Activated CD8-positive, alpha-beta memory T cell treated with anti-CD3 and anti-CD28 coated beads for 36 hours (primary cell): ENCODE measurements at regions not wholly inside any gene's neighbourhood (a gene's known extent, or its start where the extent isn't known, plus 50 kb on each side); places are given as distances from the start of the nearest gene placed in this dataset.
"Not testable (repeated sequence)": the region's sequence is repeated elsewhere in the genome, so short reads cannot be mapped to it uniquely, and the experiment has no call there.

Experiments
- CTCF ChIA-PET: fragments of 350-600 bp; sonication (Branson Sonifier 250); formaldehyde crosslinking; loops from one replicate; lab custom pipeline; 2021; ENCODE audit warnings: antibody characterized with exemption; lab: Charles Lee
- POLR2A ChIA-PET: fragments of 350-600 bp; sonication (Branson Sonifier 250); formaldehyde crosslinking; loops from one replicate; lab custom pipeline; 2021; ENCODE audit warnings: antibody characterized with exemption; lab: Charles Lee

DNA sequence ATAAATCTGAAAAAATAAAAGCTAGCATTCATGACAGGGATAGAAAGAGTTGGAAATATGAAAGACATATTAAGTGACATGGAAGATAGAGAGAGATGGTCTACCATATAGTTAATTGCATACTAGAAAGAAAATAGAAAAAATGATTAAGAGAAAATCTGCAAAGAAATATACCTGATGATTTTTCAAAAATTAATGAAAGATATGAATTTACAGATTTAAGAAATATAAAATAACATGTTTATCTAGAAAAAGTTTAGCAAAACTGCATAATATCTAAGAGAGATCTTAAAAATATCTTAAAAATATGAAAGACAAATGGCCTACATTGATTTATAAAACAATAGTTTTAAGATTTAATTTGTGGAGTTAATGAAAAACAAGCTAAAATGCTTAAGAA, 219.1 kb upstream of the RPS23 start:
- ChIA-PET POLR2A (no interaction called here), CTCF (interaction anchor here (0.6 kb wide), 1 partner anchor 519 kb away, joined by 3 read pairs; no protein-coding TSS in a partner anchor)

DNA sequence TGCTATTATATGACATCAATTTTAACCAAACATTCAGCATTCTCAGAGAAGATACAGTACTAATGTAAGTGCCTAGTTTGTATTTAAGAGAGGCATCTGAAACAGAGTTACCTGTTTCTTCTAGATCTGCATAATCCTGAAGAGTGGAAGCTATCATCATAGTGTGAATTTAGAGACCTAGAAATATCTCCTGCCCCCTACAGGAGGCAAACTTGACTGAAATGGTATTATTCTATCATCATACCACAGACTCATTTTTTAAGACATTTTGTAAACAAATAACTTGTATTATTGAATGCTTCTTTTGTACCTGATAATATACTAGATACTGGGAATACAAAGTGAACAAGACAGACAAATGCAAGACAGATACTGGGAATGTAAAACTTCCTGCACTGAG, 216.8 kb upstream of the RPS23 start:
- POLR2A ChIA-PET = no interaction called here
- CTCF ChIA-PET = interaction anchor here (0.8 kb wide), 1 partner anchor 140 kb away, joined by 3 read pairs; no protein-coding TSS in a partner anchor

DNA sequence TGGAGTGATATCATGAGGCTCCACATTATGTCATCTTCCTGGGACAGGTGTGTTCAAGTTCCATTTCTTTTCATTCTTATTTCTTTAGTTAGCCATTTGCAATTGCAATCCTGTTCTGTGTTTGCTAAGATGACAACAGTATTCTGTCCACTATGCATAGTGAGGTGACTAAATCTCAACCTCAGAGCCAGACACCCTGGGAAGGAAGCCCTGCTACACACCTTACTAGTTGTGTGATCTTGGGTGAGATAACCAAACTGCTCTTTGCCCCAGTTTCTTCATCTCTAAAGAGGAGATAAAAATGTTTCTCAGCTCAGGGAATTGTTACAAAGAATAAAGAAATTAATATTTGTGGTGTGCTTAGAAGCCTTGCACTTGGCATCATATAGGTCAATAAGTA, 215.1 kb upstream of the RPS23 start:
- POLR2A ChIA-PET = no interaction called here
- CTCF ChIA-PET = no interaction called here

DNA sequence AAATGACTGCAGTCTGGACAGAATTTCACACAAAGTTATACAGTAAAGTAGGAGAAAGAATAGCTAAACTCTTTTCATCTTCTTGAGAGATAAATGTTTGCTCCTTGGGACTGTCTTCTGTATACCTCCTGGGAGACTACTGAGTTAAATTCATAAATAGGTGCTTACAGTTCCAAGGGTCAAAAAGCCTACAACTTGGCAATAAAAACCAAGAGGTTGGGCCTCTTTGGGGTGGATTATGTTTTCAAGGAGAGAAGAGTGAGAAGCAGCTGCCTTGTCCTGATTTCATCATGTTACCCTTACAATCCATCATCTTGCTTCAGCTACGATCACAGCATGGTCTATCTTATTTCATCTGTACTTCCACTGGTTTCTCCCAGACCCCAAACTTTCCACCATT, 213.2 kb upstream of the RPS23 start:
- POLR2A ChIA-PET = no interaction called here
- CTCF ChIA-PET = no interaction called here

DNA sequence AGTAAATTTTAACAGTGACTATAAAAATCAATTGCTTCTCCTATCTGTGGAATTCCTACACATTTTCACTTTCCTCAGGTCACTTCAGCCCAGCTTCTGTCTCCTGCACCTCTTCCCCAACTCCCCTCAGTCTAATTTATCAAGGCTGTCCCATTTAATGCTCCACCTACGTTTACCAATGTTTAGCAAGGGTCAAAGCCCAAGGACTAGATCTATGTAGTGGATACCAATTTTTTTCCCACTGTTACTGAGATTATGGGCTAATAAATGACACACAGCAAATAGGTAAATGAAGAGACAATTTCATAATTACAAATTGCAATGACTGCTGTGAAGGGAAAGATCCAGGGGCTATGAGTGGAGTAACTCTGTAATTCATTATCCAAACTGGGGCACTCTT, 211.5 kb upstream of the RPS23 start:
- ChIA-PET CTCF (no interaction called here), POLR2A (no interaction called here)

DNA sequence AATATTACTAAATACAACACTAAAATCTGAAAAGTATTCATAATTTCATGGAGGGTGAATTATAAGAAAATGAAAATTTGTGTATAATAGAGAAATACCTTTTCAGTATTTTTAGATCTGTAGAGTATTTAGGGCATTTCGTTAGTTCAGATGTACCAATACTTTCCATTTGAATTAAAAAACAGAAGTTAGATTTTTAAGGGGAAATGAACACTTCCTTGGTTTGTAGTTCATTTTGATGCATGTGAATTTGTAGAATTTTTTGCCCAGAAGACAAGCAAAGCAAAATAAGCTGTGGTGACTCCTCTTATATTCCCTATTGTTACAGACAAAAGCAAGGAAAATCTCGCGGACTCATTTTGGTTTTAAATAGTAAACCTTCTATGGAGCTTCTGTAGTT, 209.0 kb upstream of the RPS23 start:
- ChIA-PET CTCF (no interaction called here), POLR2A (no interaction called here)

DNA sequence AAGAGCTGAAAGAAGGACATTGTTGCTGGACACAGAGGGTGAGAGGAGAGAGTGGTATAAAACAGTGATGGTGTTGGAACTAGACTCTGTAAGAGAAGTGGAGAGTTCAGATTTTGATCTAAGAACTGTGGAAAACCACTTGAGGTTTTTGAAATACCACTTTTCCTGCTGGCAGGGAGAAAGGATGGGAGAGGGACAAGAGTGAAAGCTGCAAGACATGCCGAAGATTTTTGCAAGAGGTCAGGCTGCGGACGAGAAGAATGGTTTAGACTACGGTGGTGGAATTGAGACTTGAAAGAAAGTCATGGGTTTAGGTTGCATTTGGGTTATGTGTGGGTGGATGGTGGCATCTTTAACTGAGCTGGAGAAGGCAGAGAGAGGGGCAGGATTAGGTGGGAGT, 202.2 kb upstream of the RPS23 start:
- POLR2A ChIA-PET = no interaction called here
- CTCF ChIA-PET = no interaction called here

DNA sequence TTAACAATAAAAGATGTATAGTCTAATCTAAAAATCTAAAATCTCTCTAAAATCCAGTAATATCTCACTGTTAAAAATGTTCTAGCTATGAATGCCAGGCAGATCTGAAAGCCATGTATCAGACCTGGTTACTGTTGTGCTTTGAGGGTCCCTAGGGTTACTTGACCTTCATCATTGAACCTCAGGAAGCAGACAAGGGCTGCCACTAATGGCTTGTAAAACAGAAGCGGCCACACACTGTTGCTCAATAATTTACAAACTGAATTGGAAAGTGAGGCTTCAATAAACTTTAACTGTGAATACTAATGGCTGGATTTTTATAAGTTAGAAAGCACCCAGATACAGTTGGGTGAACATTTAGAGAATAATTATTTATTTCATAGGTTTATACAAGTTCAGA, 198.0 kb upstream of the RPS23 start:
- ChIA-PET POLR2A (no interaction called here), CTCF (no interaction called here)

DNA sequence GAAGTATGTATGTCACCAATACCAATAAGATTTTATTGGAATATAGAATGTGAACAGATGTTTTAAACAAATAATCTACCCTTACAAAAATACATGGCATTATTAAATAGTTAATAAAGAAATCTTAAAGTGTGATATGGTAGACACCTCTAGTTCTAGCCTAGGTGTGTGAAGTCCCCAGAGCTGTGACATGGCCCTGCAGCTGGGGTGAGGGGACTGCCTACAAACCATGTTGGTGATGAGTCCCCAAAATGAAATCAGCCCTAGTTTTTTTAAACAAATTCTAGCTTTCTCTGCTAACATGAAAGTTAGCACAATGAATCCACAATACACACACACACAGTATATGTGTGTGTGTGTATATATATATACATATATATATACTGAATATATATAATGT, 195.1 kb upstream of the RPS23 start:
- ChIA-PET CTCF (no interaction called here), POLR2A (no interaction called here)

DNA sequence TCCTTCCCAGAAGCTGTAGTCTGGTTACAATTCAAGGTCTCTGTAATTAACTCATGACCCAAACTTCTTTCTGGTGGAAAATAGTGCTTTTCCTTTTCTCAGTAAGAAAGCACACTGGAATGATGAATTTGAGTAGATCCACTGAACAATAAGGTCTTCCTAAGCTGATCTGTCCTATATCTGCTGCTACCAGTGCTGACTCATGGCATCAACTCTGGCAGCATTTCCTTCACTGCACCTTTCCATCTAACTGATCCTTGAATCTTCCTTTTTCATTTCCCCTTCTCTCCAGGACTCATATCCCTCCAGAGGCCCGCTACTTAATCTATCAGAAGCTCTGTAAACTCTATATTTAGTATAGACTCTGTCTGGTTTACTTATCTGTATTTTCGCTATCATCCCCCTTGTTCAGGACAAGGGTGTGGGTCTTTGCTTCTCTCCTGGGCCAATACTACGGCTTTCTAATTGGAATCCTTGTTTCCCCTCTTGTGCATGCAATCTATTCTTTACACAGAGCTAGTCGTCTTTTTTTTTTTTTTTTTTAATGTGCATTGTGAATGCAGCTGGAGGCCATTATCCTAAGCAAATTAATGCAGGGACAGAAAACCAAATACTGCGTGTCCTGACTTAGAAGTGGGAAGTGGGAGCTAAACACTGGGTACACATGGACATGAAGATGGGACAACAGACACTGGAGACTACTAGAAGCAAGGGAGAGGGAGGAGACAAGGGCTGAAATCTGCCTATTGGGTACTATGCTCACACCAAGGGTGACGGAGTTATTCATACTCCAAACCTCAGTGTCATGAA, 192.2 kb upstream of the RPS23 start:
- POLR2A ChIA-PET = no interaction called here

DNA sequence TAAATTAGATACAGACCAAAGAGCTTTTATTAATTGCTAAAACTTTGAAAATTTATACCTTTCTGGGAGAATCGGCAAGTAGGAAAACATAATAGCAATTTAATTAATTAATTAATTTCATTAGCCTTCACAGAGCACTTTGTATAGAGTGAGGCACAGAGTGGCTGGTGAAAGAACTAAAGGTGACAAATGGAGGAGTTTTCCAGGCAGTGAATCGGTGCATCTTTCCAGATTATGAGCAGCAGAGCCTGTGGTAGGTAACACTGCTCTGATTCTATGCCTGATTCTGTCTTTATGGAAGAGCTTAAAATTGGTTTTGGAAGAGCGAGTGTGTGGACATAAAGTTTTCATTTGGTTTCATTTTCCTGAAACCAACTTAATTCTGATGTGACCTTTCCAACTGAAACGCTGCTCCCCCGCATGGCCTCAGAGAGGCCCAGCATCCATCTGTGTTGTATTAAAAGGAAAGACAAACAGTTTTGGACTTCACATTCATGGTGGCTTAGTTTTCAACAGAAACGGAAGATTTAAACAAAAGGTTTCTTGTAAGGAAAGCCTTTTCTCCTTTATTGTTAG, 188.9 kb upstream of the RPS23 start:
- CTCF ChIA-PET = no interaction called here
- POLR2A ChIA-PET = no interaction called here

More for the DNA sequence above, 192.2 kb upstream of the RPS23 start:
- CTCF ChIA-PET = no interaction called here

DNA sequence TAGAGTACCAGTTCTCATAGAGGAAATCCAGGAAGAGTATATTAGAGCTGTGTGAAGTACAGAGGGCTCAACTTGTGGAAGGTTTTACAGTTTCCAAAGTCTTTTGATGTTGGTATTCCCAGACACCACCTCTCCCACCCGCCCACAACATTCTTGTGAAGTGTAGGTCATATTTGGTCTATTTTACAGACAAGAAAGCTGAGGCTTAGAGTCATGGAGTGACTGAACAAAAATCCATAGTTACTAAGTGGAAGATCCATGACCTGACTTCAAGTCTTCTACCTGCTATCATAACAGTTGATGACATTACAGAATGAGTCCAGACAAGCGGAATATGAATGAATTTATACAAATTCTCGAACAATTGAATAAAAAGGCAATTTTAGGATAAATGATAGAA, 187.1 kb upstream of the RPS23 start:
- ChIA-PET POLR2A (no interaction called here), CTCF (no interaction called here)

DNA sequence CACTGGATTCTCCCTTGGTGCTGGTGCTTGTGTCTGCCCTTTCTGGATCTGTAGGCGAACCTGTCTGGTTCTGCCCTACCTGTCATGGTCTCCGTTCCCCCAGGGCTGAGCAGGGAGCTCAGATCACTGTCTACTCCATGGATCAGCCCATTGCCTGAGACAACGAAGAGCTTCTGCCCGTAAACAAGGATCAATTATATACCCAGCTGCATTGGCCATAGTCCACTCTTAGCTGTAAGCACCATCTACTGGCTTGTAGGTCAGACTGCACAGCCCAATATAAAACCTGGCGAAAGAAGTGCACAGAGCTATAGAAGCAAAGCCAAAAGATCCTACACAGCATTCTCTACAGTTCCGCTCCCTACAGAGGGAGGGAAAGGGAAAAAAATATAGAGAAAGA, 181.5 kb upstream of the RPS23 start:
- ChIA-PET POLR2A (no interaction called here), CTCF (no interaction called here)

DNA sequence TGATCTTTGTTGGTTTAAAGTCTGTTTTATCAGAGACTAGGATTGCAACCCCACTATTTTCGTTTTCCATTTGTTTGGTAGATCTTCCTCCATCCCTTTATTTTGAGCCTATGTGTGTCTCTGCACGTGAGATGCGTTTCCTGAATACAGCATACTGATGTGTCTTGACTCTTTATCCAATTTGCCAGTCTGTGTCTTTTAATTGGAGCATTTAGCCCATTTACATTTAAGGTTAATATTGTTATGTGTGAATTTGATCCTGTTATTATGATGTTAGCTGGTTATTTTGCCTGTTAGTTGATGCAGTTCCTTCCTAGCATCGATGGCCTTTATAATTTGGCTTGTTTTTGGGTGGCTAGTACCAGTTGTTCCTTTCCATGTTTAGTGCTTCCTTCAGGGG, 177.2 kb upstream of the RPS23 start:
- CTCF ChIA-PET, POLR2A ChIA-PET: not testable (repeated sequence)

DNA sequence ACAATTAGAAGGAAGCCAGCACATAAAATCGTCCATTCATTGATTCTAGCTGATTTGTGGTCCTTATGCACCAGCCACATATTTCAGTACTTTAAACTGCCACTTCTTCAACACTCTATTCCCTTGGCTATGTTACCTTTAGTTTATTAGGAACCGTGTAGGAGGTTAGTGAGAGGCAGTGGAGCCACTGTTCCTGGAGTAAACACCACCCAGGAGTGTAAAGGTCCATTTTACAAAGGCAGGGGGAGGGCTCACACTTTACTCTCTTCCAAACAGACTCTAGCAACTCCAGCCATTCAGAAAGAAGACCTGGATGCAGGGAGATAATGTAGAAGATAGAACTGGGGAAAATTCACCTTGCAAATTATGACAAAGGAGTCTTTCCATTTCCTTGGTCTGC, 170.2 kb upstream of the RPS23 start:
- POLR2A ChIA-PET = no interaction called here

DNA sequence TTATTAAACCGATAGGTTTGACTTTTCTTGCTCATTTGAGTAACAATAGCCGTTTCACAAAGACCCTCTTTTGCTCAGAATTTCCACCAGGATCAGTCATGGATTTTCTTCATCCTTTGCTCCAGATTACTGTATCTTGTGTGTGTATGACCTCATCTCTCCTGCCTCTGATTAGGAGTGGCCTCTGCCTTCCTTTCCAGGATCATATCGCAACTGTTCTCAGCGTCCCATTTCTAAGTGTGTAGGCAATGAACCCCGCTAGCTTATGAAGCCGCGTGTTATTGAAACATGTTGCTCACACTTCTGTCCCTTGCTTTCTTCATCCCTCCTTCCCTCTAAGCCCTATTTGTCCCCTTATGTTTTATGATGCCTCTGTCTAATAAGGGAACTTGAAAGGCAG, 169.8 kb upstream of the RPS23 start:
- CTCF ChIA-PET = no interaction called here
- POLR2A ChIA-PET = no interaction called here

More for the DNA sequence above, 170.2 kb upstream of the RPS23 start:
- CTCF ChIA-PET = no interaction called here

DNA sequence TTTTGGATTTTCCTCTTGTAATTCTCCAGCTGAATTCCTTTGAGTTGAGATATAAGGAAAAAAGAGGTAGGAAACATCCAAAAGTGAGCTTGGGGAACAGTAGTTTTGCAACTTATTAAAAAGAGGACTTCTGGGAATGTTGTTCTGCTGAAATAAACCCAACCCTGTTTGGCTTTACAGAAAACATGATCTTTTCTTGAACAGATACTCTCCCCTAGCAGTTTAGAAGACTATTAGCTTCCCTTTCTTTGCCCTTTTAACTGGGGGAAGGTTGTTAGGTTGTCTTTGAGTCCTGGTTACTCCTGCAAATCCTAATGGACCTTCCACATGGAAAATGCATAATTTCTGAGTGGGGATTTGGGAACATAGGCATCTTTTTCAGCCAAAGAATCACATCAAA, 168.7 kb upstream of the RPS23 start:
- ChIA-PET POLR2A (no interaction called here), CTCF (no interaction called here)

DNA sequence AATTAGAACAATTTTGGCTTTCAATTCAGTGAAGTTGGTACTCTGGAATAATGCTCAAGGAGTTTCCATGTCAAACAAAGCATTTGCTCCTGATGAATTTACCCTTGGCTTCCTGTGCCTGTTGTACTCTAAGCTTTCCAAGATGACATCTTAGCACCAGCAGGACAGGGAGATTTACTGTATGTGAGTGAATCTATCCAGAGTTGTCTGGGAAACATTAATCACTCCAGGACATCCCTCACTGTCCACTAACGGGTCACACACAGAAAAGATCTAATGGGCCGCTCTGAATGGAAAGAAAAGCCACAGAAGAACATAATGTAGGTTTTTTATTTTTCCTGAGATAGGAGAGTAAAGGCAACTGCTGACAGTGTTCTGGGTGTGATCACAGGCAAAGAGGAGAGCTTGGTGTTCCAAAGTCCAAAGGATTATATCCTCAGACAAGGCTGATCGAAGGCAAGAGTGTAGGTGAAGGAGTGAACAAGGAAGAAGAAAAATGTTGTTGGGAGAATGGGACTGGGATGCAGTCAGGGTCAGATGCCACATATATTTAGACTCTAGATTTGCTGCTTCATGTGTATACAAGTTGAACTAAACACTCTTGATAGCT, 167.7 kb upstream of the RPS23 start:
- POLR2A ChIA-PET = no interaction called here
- CTCF ChIA-PET = no interaction called here

DNA sequence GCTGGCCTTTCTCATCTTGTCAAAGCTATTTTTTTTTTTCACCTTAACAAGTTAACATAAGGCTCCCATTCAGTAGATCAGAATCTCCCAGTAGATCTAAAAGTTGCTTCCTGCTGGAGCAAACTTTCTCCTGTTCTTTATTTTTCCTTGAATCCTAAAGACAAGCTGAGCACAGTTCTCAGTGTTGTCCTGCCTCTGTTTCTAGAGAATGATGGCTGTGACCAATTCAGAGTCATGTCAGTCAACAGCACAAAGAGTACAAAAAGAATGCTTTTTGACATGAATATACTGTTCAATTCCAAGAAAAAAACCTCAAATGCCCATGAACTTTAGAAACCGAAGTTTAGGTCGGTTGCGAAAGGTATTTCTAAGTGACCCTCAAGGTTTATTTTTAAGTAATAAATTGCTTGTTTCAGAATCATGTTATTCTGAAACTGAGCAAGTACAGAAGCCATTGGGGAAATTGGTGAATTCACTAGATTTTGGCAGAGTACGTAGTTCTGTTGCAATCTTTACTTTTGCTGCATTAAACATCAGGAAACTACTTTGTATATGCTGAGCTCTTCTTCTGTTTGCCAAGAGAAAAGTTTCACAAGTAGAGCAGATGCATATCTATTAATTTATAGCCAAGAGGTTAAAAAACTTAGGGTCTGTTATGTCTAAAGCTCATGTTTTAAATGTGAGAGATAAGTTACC, 161.7 kb upstream of the RPS23 start:
- ChIA-PET POLR2A (no interaction called here), CTCF (interaction anchor here (0.7 kb wide), 1 partner anchor 41 kb away, joined by 6 read pairs; no protein-coding TSS in a partner anchor)

DNA sequence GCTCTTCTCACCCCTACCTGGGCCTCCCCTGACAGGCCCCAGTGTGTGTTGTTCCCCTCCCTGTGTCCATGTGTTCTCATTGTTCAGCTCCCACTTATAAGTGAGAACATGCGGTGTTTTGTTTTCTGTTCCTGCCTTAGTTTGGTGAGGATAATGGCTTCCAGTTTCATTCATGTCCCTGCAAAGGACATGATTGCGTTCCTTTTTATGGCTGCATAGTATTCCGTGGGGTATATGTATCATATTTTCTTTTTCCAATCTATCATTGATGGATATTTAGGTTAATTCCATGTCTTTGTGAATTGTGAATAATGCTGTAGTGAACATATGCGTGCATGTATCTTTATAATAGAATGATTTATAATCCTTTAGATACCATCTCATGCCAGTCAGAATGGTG, 159.4 kb upstream of the RPS23 start:
- CTCF ChIA-PET, POLR2A ChIA-PET: not testable (repeated sequence)
